Breast epithelium (tissue), 3 donors: ENCODE measurements at regions not wholly inside any gene's neighbourhood (a gene's known extent, or its start where the extent isn't known, plus 50 kb on each side); places are given as distances from the start of the nearest gene placed in this dataset.

Experiments used
- CTCF ChIP-seq, 3 donors: fragments of 450-650 bp; IDR thresholded peaks; one replicate each; pipeline ENCODE4 v1.5.1; 2016 to 2017; ENCODE audit warnings: antibody characterized with exemption in 3 of 3, mild to moderate bottlenecking in 3 of 3, moderate library complexity in 3 of 3
- POLR2A ChIP-seq: fragments of 450-650 bp; IDR thresholded peaks from one replicate; pipeline ENCODE4 v1.6.1; 2016; ENCODE audit warnings: antibody characterized with exemption, mild to moderate bottlenecking, moderate library complexity

GRCh38 chr10:91022924-91023699, 102.2 kb upstream of the ANKRD1 start:
- no peak for TF ChIP-seq CTCF (IDR thresholded peaks at IDR 0.05)
- TF ChIP-seq POLR2A: no peak
